CD4-positive, alpha-beta T cell (primary cell): ENCODE measurements at regions not wholly inside any gene's neighbourhood (a gene's known extent, or its start where the extent isn't known, plus 50 kb on each side); places are given as distances from the start of the nearest gene placed in this dataset.

Source experiments
- ATAC-seq: fragments of 200-7000 bp; cut with Tn5 transposase; one replicate; pipeline ENCODE4 v1.10.0; 2022; ENCODE audit warnings: mild to moderate bottlenecking; ENCODE audit not compliant: poor library complexity
- CTCF ChIA-PET: fragments of 350-600 bp; sonication (Branson Sonifier 250); formaldehyde crosslinking; loops from one replicate; lab custom pipeline; 2021; ENCODE audit warnings: antibody characterized with exemption, inconsistent platforms; lab: Charles Lee
- POLR2A ChIA-PET: fragments of 350-600 bp; sonication (Branson Sonifier 250); formaldehyde crosslinking; loops from one replicate; lab custom pipeline; 2021; ENCODE audit warnings: antibody characterized with exemption, inconsistent platforms; lab: Charles Lee
- DNase-seq, 14 experiments: peaks; one replicate each; pipeline ENCODE4 v3.0.0-alpha.2; 2013 to 2020; ENCODE audit warnings: mixed read lengths in 2 of 14
- H3K27ac ChIP-seq, 2 donors: one replicate each; pipeline versions ENCODE4 v1.5.1 to v1.7.0; 2013; ENCODE audit warnings: low read length in 2 of 2, low read depth in 1 of 2, mild to moderate bottlenecking in 1 of 2
- H3K27me3 ChIP-seq, 2 experiments: 1 replicate in 1 of 2; 2 replicates in 1 of 2; pipeline versions ENCODE4 v1.6.1 to v1.7.0; 2013; ENCODE audit warnings: low read length in 2 of 2, control low read depth in 1 of 2, mild to moderate bottlenecking in 1 of 2, moderate library complexity in 1 of 2; ENCODE audit not compliant: insufficient read depth in 2 of 2, control insufficient read depth in 1 of 2
- H3K36me3 ChIP-seq: one replicate; pipeline ENCODE4 v1.6.1; 2013; ENCODE audit warnings: low read length, control low read depth; ENCODE audit not compliant: insufficient read depth
- H3K4me1 ChIP-seq: one replicate; pipeline ENCODE4 v1.6.1; 2013; ENCODE audit warnings: low read length, control low read depth; ENCODE audit not compliant: insufficient read depth
- H3K4me3 ChIP-seq: one replicate; pipeline ENCODE4 v1.5.1; 2013; ENCODE audit warnings: mild to moderate bottlenecking, low read length, moderate library complexity
- H3K9me3 ChIP-seq, 2 experiments: 1 replicate in 1 of 2; 2 replicates in 1 of 2; pipeline versions ENCODE4 v1.6.1 to v1.7.0; 2013; ENCODE audit warnings: low read length in 2 of 2, mild to moderate bottlenecking in 2 of 2, control low read depth in 1 of 2, moderate library complexity in 1 of 2; ENCODE audit not compliant: control insufficient read depth in 1 of 2, insufficient read depth in 1 of 2
- H3K27ac Mint-ChIP-seq: one replicate; pipeline ENCODE4 v1.8.0; 2020; ENCODE audit warnings: mixed read lengths
- H3K27me3 Mint-ChIP-seq: one replicate; pipeline ENCODE4 v1.8.0; 2021; ENCODE audit warnings: mixed read lengths
- H3K36me3 Mint-ChIP-seq: one replicate; pipeline ENCODE4 v1.8.0; 2021; ENCODE audit warnings: low read depth, mixed read lengths
- H3K4me1 Mint-ChIP-seq: one replicate; pipeline ENCODE4 v1.8.0; 2021; ENCODE audit warnings: low read depth, mixed read lengths
- H3K4me3 Mint-ChIP-seq: one replicate; pipeline ENCODE4 v1.8.0; 2020; ENCODE audit warnings: mild to moderate bottlenecking, mixed read lengths
- H3K9me3 Mint-ChIP-seq: one replicate; pipeline ENCODE4 v1.8.0; 2020; ENCODE audit warnings: mixed read lengths
- intact Hi-C, 2 experiments: fragments of 100-400 bp; cut with DNase I in 1 of 2; cut with micrococcal nuclease in 1 of 2; formaldehyde crosslinking; loops; one replicate each; pipeline versions ENCODE4 v1.15.1 to v1.9.0; 2023 to 2025; cut with DNase I, micrococcal nuclease
- TF ChIP-seq, protein P1 (sequence below): fragments of 200-600 bp; IDR thresholded peaks from one replicate; pipeline ENCODE4 v1.8.0; 2022; ENCODE audit warnings: antibody characterized with exemption, mild to moderate bottlenecking

DNA sequence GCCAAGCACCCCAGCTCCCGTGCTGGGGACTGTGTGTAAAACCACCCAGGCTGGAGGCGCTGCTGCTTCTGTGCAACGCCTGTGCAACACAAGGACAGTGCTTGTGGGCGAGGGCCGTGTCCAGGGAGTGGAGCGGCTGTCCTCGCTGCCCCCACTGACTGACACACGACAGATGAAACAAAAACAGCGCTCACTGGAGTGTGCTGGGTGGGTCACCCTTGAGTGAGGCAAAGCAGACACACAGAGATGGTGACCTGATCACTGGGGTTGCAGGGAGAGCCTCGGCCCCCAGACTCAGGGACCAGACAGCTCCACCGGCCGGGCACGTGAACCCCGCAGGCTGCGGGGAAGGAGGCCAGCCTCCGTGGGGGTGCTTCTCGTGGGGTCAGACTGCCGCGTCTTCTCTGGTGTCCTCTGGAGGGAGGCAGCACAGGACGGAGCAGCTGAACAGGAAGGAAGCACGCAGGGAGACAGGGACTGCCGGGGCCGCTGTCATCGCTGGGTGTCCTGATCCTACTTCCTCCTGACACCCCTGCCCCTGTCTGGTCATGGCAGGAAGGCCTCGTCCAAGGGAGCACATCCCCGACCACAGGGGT is 75.9 kb upstream of the CST7 start:
- Mint-ChIP-seq H3K27ac (no peak overlapping the region), H3K27me3 (peaks cover 27% of the 10 kb centered on the region), H3K4me1 (no peaks in the 10 kb centered on the region), H3K9me3 (no peaks in the 10 kb centered on the region), H3K4me3 (no peak overlapping the region), H3K36me3 (no peaks in the 10 kb centered on the region)
- TF ChIP-seq, protein P1, sequence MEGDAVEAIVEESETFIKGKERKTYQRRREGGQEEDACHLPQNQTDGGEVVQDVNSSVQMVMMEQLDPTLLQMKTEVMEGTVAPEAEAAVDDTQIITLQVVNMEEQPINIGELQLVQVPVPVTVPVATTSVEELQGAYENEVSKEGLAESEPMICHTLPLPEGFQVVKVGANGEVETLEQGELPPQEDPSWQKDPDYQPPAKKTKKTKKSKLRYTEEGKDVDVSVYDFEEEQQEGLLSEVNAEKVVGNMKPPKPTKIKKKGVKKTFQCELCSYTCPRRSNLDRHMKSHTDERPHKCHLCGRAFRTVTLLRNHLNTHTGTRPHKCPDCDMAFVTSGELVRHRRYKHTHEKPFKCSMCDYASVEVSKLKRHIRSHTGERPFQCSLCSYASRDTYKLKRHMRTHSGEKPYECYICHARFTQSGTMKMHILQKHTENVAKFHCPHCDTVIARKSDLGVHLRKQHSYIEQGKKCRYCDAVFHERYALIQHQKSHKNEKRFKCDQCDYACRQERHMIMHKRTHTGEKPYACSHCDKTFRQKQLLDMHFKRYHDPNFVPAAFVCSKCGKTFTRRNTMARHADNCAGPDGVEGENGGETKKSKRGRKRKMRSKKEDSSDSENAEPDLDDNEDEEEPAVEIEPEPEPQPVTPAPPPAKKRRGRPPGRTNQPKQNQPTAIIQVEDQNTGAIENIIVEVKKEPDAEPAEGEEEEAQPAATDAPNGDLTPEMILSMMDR = no peak
- POLR2A ChIA-PET = no interaction called here
- H3K36me3 ChIP-seq = no peaks in the 10 kb centered on the region
- ATAC-seq (no peak), DNase-seq (no peak)
- CTCF ChIA-PET = no interaction called here
- intact Hi-C loops = no loop called here
- no peak overlapping the region for H3K4me3 ChIP-seq
- H3K27me3 ChIP-seq = peaks cover 0 to 2% of the 10 kb centered on the region in 2 experiments
- peaks cover 0 to 13% of the 10 kb centered on the region in 2 experiments for H3K9me3 ChIP-seq
- H3K4me1 ChIP-seq = no peaks in the 10 kb centered on the region
- H3K27ac ChIP-seq = no peak overlapping the region

DNA sequence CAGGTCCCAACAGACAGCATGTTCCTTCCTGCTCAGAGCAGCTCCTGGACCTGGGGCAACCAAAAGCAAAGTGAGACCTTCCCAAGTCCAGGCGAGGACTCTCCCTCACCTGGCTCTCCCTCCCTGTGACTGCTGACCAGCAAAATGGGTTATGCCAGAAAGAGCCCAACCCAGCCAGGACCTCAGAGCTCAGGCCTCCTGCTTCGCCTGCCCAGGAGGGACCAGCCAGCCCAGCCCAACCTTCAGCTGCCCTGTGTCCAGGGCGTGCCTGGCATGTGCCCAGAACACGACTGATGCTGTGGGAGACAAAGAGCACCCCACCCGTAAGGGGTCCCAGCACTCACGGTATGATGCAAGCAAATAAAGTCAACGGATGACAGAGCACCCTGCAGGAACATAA is 74.0 kb upstream of the CST7 start:
- ATAC-seq = no peak
- ChIA-PET POLR2A (no interaction called here), CTCF (no interaction called here)
- TF ChIP-seq, protein P1 = no peak
- H3K27ac ChIP-seq = no peak overlapping the region
- no peak overlapping the region for H3K4me3 Mint-ChIP-seq
- H3K36me3 ChIP-seq = no peaks in the 10 kb centered on the region
- no peaks in the 10 kb centered on the region for H3K36me3 Mint-ChIP-seq
- H3K4me3 ChIP-seq = no peak overlapping the region
- H3K9me3 ChIP-seq = peaks cover 0 to 17% of the 10 kb centered on the region in 2 experiments
- no peaks in the 10 kb centered on the region for H3K4me1 ChIP-seq
- H3K27me3 ChIP-seq = peaks cover 0 to 2% of the 10 kb centered on the region in 2 experiments
- H3K9me3 Mint-ChIP-seq = no peaks in the 10 kb centered on the region
- peaks cover 27% of the 10 kb centered on the region for H3K27me3 Mint-ChIP-seq
- DNase-seq = no peak
- H3K27ac Mint-ChIP-seq = no peak overlapping the region
- intact Hi-C loops = no loop called here
- no peaks in the 10 kb centered on the region for H3K4me1 Mint-ChIP-seq

DNA sequence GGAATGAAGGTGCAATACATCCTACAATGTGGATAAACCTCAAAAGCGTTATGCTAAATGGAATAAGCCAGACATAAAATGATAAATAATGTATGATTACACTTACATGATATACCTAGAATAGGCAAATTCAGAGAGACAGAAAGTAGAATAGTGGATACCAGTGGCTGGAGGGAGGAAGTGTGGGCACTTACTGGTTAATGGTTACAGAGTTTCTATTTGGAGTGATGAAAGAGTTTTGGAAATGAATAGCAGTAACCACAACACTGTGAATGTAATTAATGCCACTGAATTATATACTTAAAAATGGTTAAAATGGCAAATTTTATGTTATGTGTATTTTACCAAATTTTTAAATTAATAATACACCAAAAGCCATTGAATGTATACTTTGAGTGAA is 71.4 kb upstream of the CST7 start:
- TF ChIP-seq, protein P1 = no peak
- Mint-ChIP-seq H3K27me3 (peaks cover 17% of the 10 kb centered on the region), H3K9me3 (no peaks in the 10 kb centered on the region), H3K4me3 (no peak overlapping the region), H3K4me1 (no peaks in the 10 kb centered on the region), H3K36me3 (no peaks in the 10 kb centered on the region), H3K27ac (no peak overlapping the region)
- DNase-seq (no peak), ATAC-seq (no peak)
- ChIA-PET POLR2A (no interaction called here), CTCF (no interaction called here)
- H3K9me3 ChIP-seq = peaks cover 0 to 13% of the 10 kb centered on the region in 2 experiments
- intact Hi-C loops = no loop called here
- H3K27ac ChIP-seq = no peak overlapping the region
- H3K4me3 ChIP-seq = no peak overlapping the region
- H3K27me3 ChIP-seq = peaks cover 0 to 4% of the 10 kb centered on the region in 2 experiments
- no peaks in the 10 kb centered on the region for H3K36me3 ChIP-seq
- H3K4me1 ChIP-seq = no peaks in the 10 kb centered on the region
